Endothelial cell of umbilical vein (primary cell): ENCODE measurements at regions not wholly inside any gene's neighbourhood (a gene's known extent, or its start where the extent isn't known, plus 50 kb on each side); places are given as distances from the start of the nearest gene placed in this dataset.

ENCODE experiments used
- BruUV-seq: library from RNA; stranded (reverse); fragments of 400-500 nt; replicated peaks from 2 replicates; lab custom pipeline; 2021; lab: Mats Ljungman, UMichigan
- CTCF ChIA-PET: fragments of 300-600, 350-600 bp; sonication (Branson Sonifier 250); formaldehyde crosslinking; loops from one replicate; lab custom pipeline; 2021; ENCODE audit warnings: antibody characterized with exemption, inconsistent platforms; lab: Charles Lee
- POLR2A ChIA-PET: fragments of 300-600, 350-600 bp; sonication (Branson Sonifier 250); formaldehyde crosslinking; loops from one replicate; lab custom pipeline; 2021; ENCODE audit warnings: antibody characterized with exemption, inconsistent platforms; lab: Charles Lee
- DNase-seq: peaks from one replicate; pipeline ENCODE4 v3.0.0-alpha.2; 2011; ENCODE audit warnings: low read depth, low spot score
- FAIRE-seq: peaks from 2 replicates; lab custom pipeline; 2011; peaks lifted over from hg19 to GRCh38; lab: Jason Lieb, UNC
- H2AFZ ChIP-seq: 2 replicates; pipeline ENCODE4 v1.6.0; 2012; ENCODE audit warnings: low read depth, low read length, control low read depth, inconsistent platforms
- H3K27ac ChIP-seq: 2 replicates; pipeline ENCODE4 v1.5.1; 2011; ENCODE audit warnings: low read depth, mild to moderate bottlenecking, control low read depth, low read length, moderate library complexity; ENCODE audit not compliant: insufficient read depth
- H3K27me3 ChIP-seq, 2 experiments: 2 replicates each; pipeline versions ENCODE4 v1.6.0 to v1.6.1; 2011; ENCODE audit warnings: low read length in 2 of 2, mixed read lengths in 1 of 2; ENCODE audit not compliant: control insufficient read depth in 2 of 2, insufficient read depth in 2 of 2
- H3K36me3 ChIP-seq, 2 experiments: 2 replicates in 1 of 2; 3 replicates in 1 of 2; pipeline ENCODE4 v1.5.1; 2011; ENCODE audit warnings: low read length in 2 of 2, mild to moderate bottlenecking in 1 of 2, moderate library complexity in 1 of 2; ENCODE audit not compliant: control insufficient read depth in 2 of 2, insufficient read depth in 2 of 2; ENCODE audit errors: extremely low read depth in 1 of 2
- H3K4me1 ChIP-seq: 3 replicates; pipeline ENCODE4 v1.5.1; 2011; ENCODE audit warnings: mild to moderate bottlenecking, low read length; ENCODE audit not compliant: control insufficient read depth, insufficient read depth; ENCODE audit errors: extremely low read depth
- H3K4me2 ChIP-seq: 2 replicates; pipeline ENCODE4 v1.6.1; 2011; ENCODE audit warnings: low read length, control low read depth, mixed read lengths; ENCODE audit not compliant: insufficient read depth
- H3K4me3 ChIP-seq, 3 experiments: fragments of 200-600 bp in 1 of 3; sonication (generic), shearing (Covaris generic) in 1 of 3; replicated peaks in 1 of 3; 2 replicates each; pipeline ENCODE4 v1.5.1; 2011 to 2016; ENCODE audit warnings: control low read depth in 3 of 3, low read length in 3 of 3, mild to moderate bottlenecking in 2 of 3, inconsistent platforms in 1 of 3, low read depth in 1 of 3, moderate library complexity in 1 of 3; ENCODE audit not compliant: insufficient read depth in 1 of 3
- H3K79me2 ChIP-seq: 2 replicates; pipeline ENCODE4 v1.6.0; 2012; ENCODE audit warnings: low read length, inconsistent platforms; ENCODE audit not compliant: control insufficient read depth, insufficient read depth
- H3K9ac ChIP-seq: replicated peaks from 2 replicates; pipeline ENCODE3; 2011; ENCODE audit warnings: low read length, control low read depth; ENCODE audit not compliant: insufficient read depth; ENCODE audit errors: extremely low read depth
- H3K9me1 ChIP-seq: replicated peaks from 3 replicates; pipeline ENCODE4 v1.6.0; 2011; ENCODE audit warnings: mild to moderate bottlenecking, low read length; ENCODE audit not compliant: control insufficient read depth, insufficient read depth; ENCODE audit errors: extremely low read depth
- H3K9me3 ChIP-seq: replicated peaks from 2 replicates; pipeline ENCODE4 v1.5.1; 2012; ENCODE audit warnings: low read length, inconsistent platforms; ENCODE audit not compliant: control insufficient read depth, insufficient read depth
- H4K20me1 ChIP-seq: replicated peaks from 2 replicates; pipeline ENCODE3; 2011; ENCODE audit warnings: mild to moderate bottlenecking, low read length; ENCODE audit not compliant: control insufficient read depth, insufficient read depth; ENCODE audit errors: extremely low read depth
- CTCF ChIP-seq, 2 donors: IDR thresholded peaks; 1 replicate in 1 of 2; 2 replicates in 1 of 2; pipeline ENCODE4 v1.5.1; 2011; ENCODE audit warnings: low read length in 2 of 2, mild to moderate bottlenecking in 2 of 2, moderate library complexity in 2 of 2, control low read depth in 1 of 2, inconsistent platforms in 1 of 2, low read depth in 1 of 2; ENCODE audit not compliant: insufficient read depth in 1 of 2; ENCODE audit errors: extremely low read depth in 1 of 2
- EZH2 ChIP-seq: IDR thresholded peaks from 2 replicates; pipeline ENCODE4 v1.6.1; 2012; ENCODE audit warnings: borderline replicate concordance, low read depth, mild to moderate bottlenecking, moderate library complexity, low read length, inconsistent platforms; ENCODE audit not compliant: severe bottlenecking
- FOS ChIP-seq: IDR thresholded peaks from 2 replicates; pipeline ENCODE4 v1.6.1; 2011; ENCODE audit warnings: mild to moderate bottlenecking, low read length, moderate library complexity, borderline replicate concordance; ENCODE audit not compliant: insufficient read depth
- GATA2 ChIP-seq: IDR thresholded peaks from 2 replicates; pipeline ENCODE4 v1.7.0; 2011; ENCODE audit warnings: low read depth, mild to moderate bottlenecking, moderate library complexity, mixed read lengths, low read length; ENCODE audit not compliant: insufficient read length, insufficient read depth
- JUN ChIP-seq: IDR thresholded peaks from 2 replicates; pipeline ENCODE4 v1.6.1; 2011; ENCODE audit warnings: borderline replicate concordance, low read depth; ENCODE audit not compliant: insufficient read length, insufficient read depth
- MAX ChIP-seq: IDR thresholded peaks from 2 replicates; pipeline ENCODE4 v1.6.1; 2011; ENCODE audit not compliant: insufficient read depth, insufficient read length
- MYC ChIP-seq: IDR thresholded peaks from one replicate; pipeline ENCODE4 v1.6.1; 2011; ENCODE audit warnings: mild to moderate bottlenecking, low read depth, low read length
- POLR2A ChIP-seq: IDR thresholded peaks from 2 replicates; pipeline ENCODE4 v1.6.1; 2012; ENCODE audit warnings: low read depth, mild to moderate bottlenecking, control low read depth, low read length
- POLR2AphosphoS5 ChIP-seq: IDR thresholded peaks from 2 replicates; pipeline ENCODE4 v1.6.1; 2012; ENCODE audit warnings: low read depth, mild to moderate bottlenecking, control low read depth, low read length, moderate library complexity; ENCODE audit not compliant: insufficient read depth
- dilution Hi-C: fragments of 300-500 bp; cut with MboI; formaldehyde crosslinking; loops from one replicate; pipeline ENCODE4 v1.15.0; 2019; ENCODE audit warnings: low sequenced_read_pairs; ENCODE audit not compliant: extremely low pct_ligation_motif_present
- intact Hi-C: fragments of 100-400 bp; cut with micrococcal nuclease; formaldehyde crosslinking; loops from one replicate; pipeline ENCODE4 v1.10.0; 2022

- no peak for FAIRE-seq
- no peak overlapping the region for H3K4me2 ChIP-seq
- CTCF ChIA-PET = no interaction called here
- no peak overlapping the region for H2AFZ ChIP-seq
- H3K36me3 ChIP-seq = no peaks in the 10 kb centered on the region
- no peak for DNase-seq
- no peaks in the 10 kb centered on the region for H3K4me1 ChIP-seq
- H3K9me1 ChIP-seq = no peaks in the 10 kb centered on the region
- H4K20me1 ChIP-seq = no peaks in the 10 kb centered on the region
- no peaks in the 10 kb centered on the region for H3K79me2 ChIP-seq
- no peaks in the 10 kb centered on the region for H3K9me3 ChIP-seq
- intact Hi-C loops = no loop called here
- dilution Hi-C loops = no loop called here
- H3K4me3 ChIP-seq = no peak overlapping the region
- TF ChIP-seq POLR2AphosphoS5 (no peak), FOS (no peak), EZH2 (no peak), CTCF (IDR thresholded peaks at IDR 0.05; ENCODE audit: extremely low read depth in 1 of 2, insufficient read depth in 1 of 2, low read depth in 1 of 2, low read length in 2 of 2) (no peak), MAX (no peak), MYC (no peak), JUN (no peak), POLR2A (no peak), GATA2 (no peak)
- no TSS peak for BruUV-seq
- POLR2A ChIA-PET = no interaction called here
- no peaks in the 10 kb centered on the region for H3K27me3 ChIP-seq
- no peak overlapping the region for H3K9ac ChIP-seq
- H3K27ac ChIP-seq = no peak overlapping the region
Measured at GRCh38 chr3:73828348-73828747, 203.6 kb upstream of the PDZRN3 start.
